ENCODE measurements at regions not wholly inside any gene's neighbourhood (a gene's known extent, or its start where the extent isn't known, plus 50 kb on each side); places are given as distances from the start of the nearest gene placed in this dataset.

GRCh38 chr14:35201066-35201465 lies 78.7 kb downstream of the PRORP start:
- Histone ChIP-seq H3K79me2 (replicated peaks; ENCODE audit: insufficient read depth, low read length) (no peaks in the 10 kb centered on the region), H3F3A (ENCODE audit: insufficient read depth, low read length, poor library complexity, severe bottlenecking) (no peaks in the 10 kb centered on the region), H3K9me3 (ENCODE audit: low read length) (no peaks in the 10 kb centered on the region), H4K20me1 (ENCODE audit: insufficient read depth) (no peaks in the 10 kb centered on the region), H3K9me2 (ENCODE audit: insufficient read depth, low read length) (no peaks in the 10 kb centered on the region), H2AFZ (ENCODE audit: low read depth, low read length) (no peak overlapping the region), H3K27ac (ENCODE audit: low read length) (no peak overlapping the region), H3K9ac (ENCODE audit: low read length) (no peak overlapping the region), H3K27me3 (ENCODE audit: insufficient read depth, low read depth, low read length) (no peaks in the 10 kb centered on the region), H3K4me3 (ENCODE audit: low read length) (no peak overlapping the region), H3K4me2 (ENCODE audit: low read length) (no peak overlapping the region), H3K36me3 (ENCODE audit: insufficient read depth, low read length) (no peaks in the 10 kb centered on the region)
- TF ChIP-seq SMC3 (conservative IDR thresholded peaks at IDR 0.05; ENCODE audit: poor library complexity) (no peak), EP300 (conservative IDR thresholded peaks at IDR 0.05; ENCODE audit: poor library complexity, severe bottlenecking) (no peak)

GRCh38 chr14:35202195-35202594 lies 79.8 kb downstream of the PRORP start:
- no peak for TF ChIP-seq CTCF (IDR thresholded peaks at IDR 0.05; ENCODE audit: poor library complexity, severe bottlenecking)
- no peak for TF ChIP-seq EZH2 (IDR thresholded peaks at IDR 0.05; ENCODE audit: borderline replicate concordance, insufficient read depth, low read length, poor library complexity, severe bottlenecking)
- TF ChIP-seq POLR2AphosphoS5 (IDR thresholded peaks at IDR 0.05), result no peak
- no peak for TF ChIP-seq TAF1 (IDR thresholded peaks at IDR 0.05; ENCODE audit: low read depth)
- TF ChIP-seq SMC3 (conservative IDR thresholded peaks at IDR 0.05; ENCODE audit: poor library complexity), result no peak
- TF ChIP-seq MXI1 (conservative IDR thresholded peaks at IDR 0.05; ENCODE audit: poor library complexity, severe bottlenecking), result no peak
- Histone ChIP-seq H3F3A (ENCODE audit: insufficient read depth, low read length, poor library complexity, severe bottlenecking) (no peaks in the 10 kb centered on the region), H2AFZ (ENCODE audit: low read depth, low read length) (no peak overlapping the region), H3K4me2 (ENCODE audit: low read length) (no peak overlapping the region), H3K27ac (ENCODE audit: low read length) (no peak overlapping the region), H3K79me2 (replicated peaks; ENCODE audit: insufficient read depth, low read length) (no peaks in the 10 kb centered on the region), H3K9me2 (ENCODE audit: insufficient read depth, low read length) (no peaks in the 10 kb centered on the region), H3K36me3 (ENCODE audit: insufficient read depth, low read length) (no peaks in the 10 kb centered on the region), H3K4me3 (ENCODE audit: low read length) (no peak overlapping the region), H3K9me3 (ENCODE audit: low read length) (no peaks in the 10 kb centered on the region), H3K9ac (ENCODE audit: low read length) (no peak overlapping the region), H3K27me3 (ENCODE audit: insufficient read depth, low read depth, low read length) (no peaks in the 10 kb centered on the region), H4K20me1 (ENCODE audit: insufficient read depth) (no peaks in the 10 kb centered on the region)

GRCh38 chr14:35205737-35206136 lies 83.4 kb downstream of the PRORP start:
- Histone ChIP-seq H3K36me3 (ENCODE audit: insufficient read depth, low read length) (no peaks in the 10 kb centered on the region), H3F3A (ENCODE audit: insufficient read depth, low read length, poor library complexity, severe bottlenecking) (no peaks in the 10 kb centered on the region)
- TF ChIP-seq EZH2 (IDR thresholded peaks at IDR 0.05; ENCODE audit: borderline replicate concordance, insufficient read depth, low read length, poor library complexity, severe bottlenecking), result no peak

GRCh38 chr14:35211067-35211466 lies 81.1 kb upstream of the PSMA6 start:
- no peaks in the 10 kb centered on the region for H3K27me3 ChIP-seq (ENCODE audit: insufficient read depth, low read depth, low read length)
- H4K20me1 ChIP-seq (ENCODE audit: insufficient read depth), result no peaks in the 10 kb centered on the region
- no peak overlapping the region for H2AFZ ChIP-seq (ENCODE audit: low read depth, low read length)
- no peak overlapping the region for H3K27ac ChIP-seq (ENCODE audit: low read length)
- no peak overlapping the region for H3K9ac ChIP-seq (ENCODE audit: low read length)
- no peaks in the 10 kb centered on the region for H3F3A ChIP-seq (ENCODE audit: insufficient read depth, low read length, poor library complexity, severe bottlenecking)
- no peaks in the 10 kb centered on the region for H3K9me3 ChIP-seq (ENCODE audit: low read length)
- no peaks in the 10 kb centered on the region for H3K9me2 ChIP-seq (ENCODE audit: insufficient read depth, low read length)
- TF ChIP-seq SMC3 (conservative IDR thresholded peaks at IDR 0.05; ENCODE audit: poor library complexity) (no peak), EP300 (conservative IDR thresholded peaks at IDR 0.05; ENCODE audit: poor library complexity, severe bottlenecking) (no peak), REST (IDR thresholded peaks at IDR 0.05; ENCODE audit: borderline replicate concordance) (no peak), EZH2 (IDR thresholded peaks at IDR 0.05; ENCODE audit: borderline replicate concordance, insufficient read depth, low read length, poor library complexity, severe bottlenecking) (no peak), MXI1 (conservative IDR thresholded peaks at IDR 0.05; ENCODE audit: poor library complexity, severe bottlenecking) (no peak), POLR2AphosphoS5 (IDR thresholded peaks at IDR 0.05) (no peak), RAD21 (conservative IDR thresholded peaks at IDR 0.05) (no peak), TAF1 (IDR thresholded peaks at IDR 0.05; ENCODE audit: low read depth) (no peak)
- no peak overlapping the region for H3K4me2 ChIP-seq (ENCODE audit: low read length)
- no peak overlapping the region for H3K4me3 ChIP-seq (ENCODE audit: low read length)
- H3K36me3 ChIP-seq (ENCODE audit: insufficient read depth, low read length), result no peaks in the 10 kb centered on the region
- no peaks in the 10 kb centered on the region for H3K79me2 ChIP-seq (replicated peaks; ENCODE audit: insufficient read depth, low read length)

More at GRCh38 chr14:35205737-35206136, 83.4 kb downstream of the PRORP start:
- Histone ChIP-seq H3K4me3 (ENCODE audit: low read length) (no peak overlapping the region), H3K9me2 (ENCODE audit: insufficient read depth, low read length) (no peaks in the 10 kb centered on the region), H2AFZ (ENCODE audit: low read depth, low read length) (no peak overlapping the region), H3K79me2 (replicated peaks; ENCODE audit: insufficient read depth, low read length) (no peaks in the 10 kb centered on the region), H4K20me1 (ENCODE audit: insufficient read depth) (no peaks in the 10 kb centered on the region), H3K4me2 (ENCODE audit: low read length) (no peak overlapping the region), H3K27ac (ENCODE audit: low read length) (no peak overlapping the region), H3K9me3 (ENCODE audit: low read length) (no peaks in the 10 kb centered on the region), H3K27me3 (ENCODE audit: insufficient read depth, low read depth, low read length) (no peaks in the 10 kb centered on the region), H3K9ac (ENCODE audit: low read length) (no peak overlapping the region)
